ENCODE measurements at regions not wholly inside any gene's neighbourhood (a gene's known extent, or its start where the extent isn't known, plus 50 kb on each side); places are given as distances from the start of the nearest gene placed in this dataset.
"Not testable (repeated sequence)": the region's sequence is repeated elsewhere in the genome, so short reads cannot be mapped to it uniquely, and the experiment has no call there.

- TF ChIP-seq THRA (CRISPR knock-in tag; IDR thresholded peaks at IDR 0.05; ENCODE audit: borderline replicate concordance); MAFK (conservative IDR thresholded peaks at IDR 0.05 in 1 of 2, IDR thresholded peaks at IDR 0.05 in 1 of 2; ENCODE audit: low read length in 2 of 2); CTCF (CRISPR knock-in tag; IDR thresholded peaks at IDR 0.05); MLX (CRISPR knock-in tag; IDR thresholded peaks at IDR 0.05); FOXA1 (IDR thresholded peaks at IDR 0.05); FOXA1 (CRISPR knock-in tag; IDR thresholded peaks at IDR 0.05); ZNF619 (CRISPR knock-in tag; IDR thresholded peaks at IDR 0.05); ZNF501 (CRISPR knock-in tag; IDR thresholded peaks at IDR 0.05); PREB (CRISPR knock-in tag; IDR thresholded peaks at IDR 0.05); POLR2AphosphoS5 (IDR thresholded peaks at IDR 0.05; ENCODE audit: low read depth, low read length); HDAC2 (CRISPR knock-in tag; IDR thresholded peaks at IDR 0.05); SP1 (IDR thresholded peaks at IDR 0.05); SP1 (CRISPR knock-in tag; IDR thresholded peaks at IDR 0.05); HBP1 (CRISPR knock-in tag; IDR thresholded peaks at IDR 0.05; ENCODE audit: low read depth); POLR2AphosphoS2 (IDR thresholded peaks at IDR 0.05; ENCODE audit: low read depth, low read length); SALL2 (CRISPR knock-in tag; IDR thresholded peaks at IDR 0.05): not testable (repeated sequence)
These were observed 175.2 kb upstream of the PLGLB1 start for GRCh38 chr2:87196720-87197388.
